ENCODE measurements at regions not wholly inside any gene's neighbourhood (a gene's known extent, or its start where the extent isn't known, plus 50 kb on each side); places are given as distances from the start of the nearest gene placed in this dataset.
A peak's percentile ranks its signal among the peaks of the same experiment; 100 is the strongest.
"Not testable (repeated sequence)": the region's sequence is repeated elsewhere in the genome, so short reads cannot be mapped to it uniquely, and the experiment has no call there.

DNA sequence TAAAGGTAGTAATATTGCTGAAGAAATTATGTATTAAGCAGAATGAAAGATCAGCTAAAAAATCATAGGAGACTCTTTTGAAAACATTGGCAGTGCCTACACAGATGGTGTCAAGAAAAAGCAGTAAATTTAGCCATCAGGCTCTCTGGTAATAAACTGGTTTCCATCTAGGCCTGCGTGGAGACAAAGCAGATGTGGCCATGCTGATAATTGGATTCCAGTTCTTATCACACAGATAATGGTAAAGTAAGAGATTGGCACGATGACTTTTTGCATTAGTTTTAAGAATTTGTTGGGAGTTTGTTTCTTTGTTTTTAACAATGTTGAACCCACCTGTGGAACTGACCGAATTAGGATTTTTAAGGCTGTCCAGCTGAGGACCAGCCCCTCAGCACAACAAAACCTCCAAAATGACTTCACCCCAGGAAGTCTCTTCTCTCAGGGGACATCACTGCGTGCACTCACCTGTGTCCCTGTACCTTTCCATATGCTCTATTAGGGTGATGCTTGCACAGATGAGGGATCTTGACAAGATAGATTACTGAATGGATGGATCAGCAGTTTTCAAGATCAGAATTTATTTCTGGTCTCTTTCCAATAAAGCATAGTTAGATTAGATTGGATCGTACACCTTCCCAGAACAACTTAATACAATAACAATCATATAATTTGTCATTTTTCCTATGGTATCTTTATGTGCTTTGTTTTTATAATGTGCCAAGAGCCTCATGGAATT is 69.1 kb upstream of the DNAJC10 start:
- peak; percentile 93 for DNase-seq

DNA sequence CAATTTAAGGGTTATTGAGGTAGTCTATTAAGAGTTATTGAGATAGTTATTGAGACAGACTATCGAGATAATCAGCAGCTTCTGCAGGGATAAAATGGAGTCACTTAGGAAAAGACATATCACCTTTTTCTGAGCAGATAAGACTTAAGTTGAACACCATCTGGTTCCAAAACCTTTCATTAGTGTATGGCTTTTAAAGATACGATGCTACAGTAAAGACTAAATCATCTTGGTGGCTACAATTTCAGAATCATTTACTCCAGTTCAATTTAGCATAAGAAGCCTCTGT is 68.6 kb upstream of the DNAJC10 start:
- DNase-seq = peak; percentile 74

DNA sequence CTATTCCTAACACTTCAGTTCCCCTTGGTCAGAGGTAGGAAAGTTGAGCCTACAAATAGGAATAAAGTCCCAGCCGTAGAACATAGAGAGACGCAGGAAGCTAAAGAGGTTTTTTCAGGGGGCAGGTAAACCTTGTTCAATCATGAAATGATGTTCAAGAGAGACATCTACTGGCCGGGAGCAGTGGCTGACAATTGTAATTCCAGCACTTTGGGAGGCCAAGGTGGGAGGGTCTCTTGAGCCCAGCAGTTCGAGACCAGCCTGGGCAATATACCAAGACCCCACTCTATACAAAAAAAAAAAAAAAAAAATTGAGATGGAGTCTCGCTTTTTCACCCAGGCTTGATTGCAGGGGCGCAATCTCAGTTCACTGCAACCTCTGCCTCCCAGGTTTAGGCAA is 66.7 kb upstream of the DNAJC10 start:
- DNase-seq = peak; percentile 84

DNA sequence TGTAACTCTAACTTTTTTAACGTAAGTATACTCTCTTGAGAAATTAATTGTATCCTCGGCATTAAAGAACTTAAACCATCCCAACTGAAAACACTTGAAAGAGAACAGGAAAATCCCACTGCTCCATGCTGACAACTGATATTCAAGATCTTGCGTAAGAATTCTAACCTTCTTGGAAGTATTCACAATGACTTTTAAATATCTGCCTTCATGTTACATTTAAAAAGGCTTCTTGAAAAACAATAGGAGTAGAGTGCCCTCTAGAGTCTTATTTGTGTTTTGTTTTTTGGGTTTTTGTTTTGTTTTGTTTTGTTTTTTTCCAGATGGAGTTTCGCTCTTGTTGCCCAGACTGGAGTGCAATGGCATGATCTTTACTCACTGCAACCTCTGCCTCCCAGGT is 65.4 kb upstream of the DNAJC10 start:
- DNase-seq = peak; percentile 68

DNA sequence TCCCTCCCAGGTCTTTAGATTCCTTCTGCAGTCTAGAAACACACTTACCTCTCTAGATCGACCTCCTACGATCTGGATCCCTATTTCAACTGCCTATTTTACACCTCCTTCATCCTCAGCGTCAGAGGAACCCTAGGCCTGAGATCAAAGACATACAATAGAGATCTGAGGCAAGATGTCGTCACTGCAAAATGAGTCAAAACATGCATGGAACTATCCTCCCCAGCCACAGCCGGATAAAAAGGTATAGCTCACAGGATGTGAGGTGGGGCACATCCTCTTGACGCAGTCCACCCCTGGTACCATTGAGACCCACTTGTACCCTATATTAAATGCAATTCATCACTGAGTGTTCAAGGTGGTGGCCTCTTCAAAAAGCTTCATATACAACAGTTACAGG is 63.7 kb upstream of the DNAJC10 start:
- DNase-seq = no peak

DNA sequence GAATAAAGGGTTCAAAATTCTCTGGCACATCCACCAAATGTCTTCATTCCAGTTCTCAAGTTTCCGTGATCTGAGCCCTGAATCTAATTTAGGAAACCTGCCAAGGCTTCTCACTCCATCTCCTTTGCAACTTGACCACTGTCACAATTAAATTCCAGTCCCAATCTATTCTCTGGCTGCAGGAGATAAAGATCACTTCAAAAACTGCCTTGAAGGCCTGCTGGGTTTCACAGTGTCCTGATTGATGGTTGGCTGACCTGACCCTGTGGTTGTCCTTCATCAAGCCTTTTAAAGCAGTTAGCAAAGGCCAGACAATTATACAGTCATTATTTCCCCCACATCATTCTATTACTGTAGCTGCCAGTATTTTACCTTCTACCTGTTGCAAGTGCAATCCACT is 60.3 kb upstream of the DNAJC10 start:
- no peak for DNase-seq

DNA sequence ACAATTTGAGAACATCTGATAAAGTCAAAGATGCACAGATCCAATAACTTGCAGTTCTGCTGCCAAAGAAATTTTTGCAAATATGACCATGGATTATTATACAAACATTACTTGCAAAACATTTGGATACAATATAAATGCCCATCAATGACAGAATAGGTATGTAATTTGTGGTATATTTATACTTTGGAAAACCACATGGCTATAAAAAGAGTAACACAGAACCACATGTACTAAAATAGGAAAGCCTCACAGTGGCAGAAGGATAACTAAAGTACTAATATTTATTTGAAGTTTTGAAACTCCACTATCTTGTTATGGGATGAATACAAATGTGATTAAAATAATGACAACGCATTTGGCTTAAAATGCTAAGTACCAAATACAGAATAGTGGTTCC is 51.8 kb upstream of the DNAJC10 start:
- no peak for DNase-seq

DNA sequence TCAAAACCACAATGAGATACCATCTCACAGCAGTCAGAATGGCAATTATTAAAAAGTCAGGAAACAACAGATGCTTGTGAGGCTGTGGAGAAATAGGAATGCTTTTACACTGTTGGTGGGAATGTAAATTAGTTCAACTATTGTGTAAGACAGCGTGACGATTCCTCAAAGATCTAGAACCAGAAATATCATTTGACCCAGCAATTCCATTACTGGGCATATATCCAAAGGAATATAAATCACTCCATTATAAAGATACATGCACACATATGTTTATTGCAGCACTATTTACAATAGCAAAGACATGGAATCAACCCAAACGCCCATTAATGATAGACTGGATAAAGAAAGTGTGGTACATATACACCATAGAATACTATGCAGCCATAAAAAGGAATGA is 50.6 kb upstream of the DNAJC10 start:
- not testable (repeated sequence) for DNase-seq
